ENCODE measurements at regions not wholly inside any gene's neighbourhood (a gene's known extent, or its start where the extent isn't known, plus 50 kb on each side); places are given as distances from the start of the nearest gene placed in this dataset.

GRCh38 chr21:25175938-25176337, 431.3 kb downstream of the MRPL39 start:
- ChIA-PET POLR2A (no interaction called here), CTCF (no interaction called here)
- TF ChIP-seq NR3C1 (IDR thresholded peaks at IDR 0.05) (no peak), TFCP2L1 (CRISPR knock-in tag; IDR thresholded peaks at IDR 0.05) (no peak), EHMT2 (IDR thresholded peaks at IDR 0.05; ENCODE audit: low read depth) (no peak), CBX8 (IDR thresholded peaks at IDR 0.05) (no peak), CBX2 (IDR thresholded peaks at IDR 0.05; ENCODE audit: borderline replicate concordance, low read depth) (no peak), MAFK (IDR thresholded peaks at IDR 0.05; ENCODE audit: partially characterized antibody) (no peak), FOSL2 (IDR thresholded peaks at IDR 0.05) (no peak), FOSL2 (CRISPR knock-in tag; IDR thresholded peaks at IDR 0.05) (no peak), BHLHE40 (IDR thresholded peaks at IDR 0.05; ENCODE audit: low read depth, low read length) (no peak), KDM5A (IDR thresholded peaks at IDR 0.05) (no peak), CTCF (IDR thresholded peaks at IDR 0.05) (no peak), HDAC2 (IDR thresholded peaks at IDR 0.05) (no peak), CEBPB (IDR thresholded peaks at IDR 0.05) (no peak), RAD21 (conservative IDR thresholded peaks at IDR 0.05 in 1 of 2, IDR thresholded peaks at IDR 0.05 in 1 of 2) (no peak)
- H3K9me3 ChIP-seq, result no peaks in the 10 kb centered on the region
- DNase-seq (ENCODE audit: low read depth in 1 of 2, low spot score in 1 of 2) (no peak), FAIRE-seq (no peak), ATAC-seq (no peak)
- no peaks in the 10 kb centered on the region for H3K4me1 ChIP-seq
- no peak overlapping the region for H3K27ac ChIP-seq
- no peak overlapping the region for H3K4me3 ChIP-seq
- 6% methylated on average over 2 of the region's 2 CpGs for WGBS (ENCODE audit: missing lambda C conversion rate)
- no peak overlapping the region for H3K4me2 ChIP-seq

GRCh38 chr21:25171438-25171837, 435.8 kb downstream of the MRPL39 start:
- TF ChIP-seq USF2 (IDR thresholded peaks at IDR 0.05) (no peak), BCL3 (IDR thresholded peaks at IDR 0.05) (no peak), ZFP36 (IDR thresholded peaks at IDR 0.05; ENCODE audit: borderline replicate concordance, partially characterized antibody) (no peak), CEBPB (IDR thresholded peaks at IDR 0.05) (no peak), RAD21 (conservative IDR thresholded peaks at IDR 0.05 in 1 of 2, IDR thresholded peaks at IDR 0.05 in 1 of 2) (no peak), NPAS2 (CRISPR knock-in tag; IDR thresholded peaks at IDR 0.05; ENCODE audit: borderline replicate concordance) (no peak), REST (IDR thresholded peaks at IDR 0.05) (no peak), KDM1A (IDR thresholded peaks at IDR 0.05; ENCODE audit: low read depth) (no peak), POLR2AphosphoS2 (conservative IDR thresholded peaks at IDR 0.05; ENCODE audit: low read length) (no peak), BHLHE40 (IDR thresholded peaks at IDR 0.05; ENCODE audit: low read depth, low read length) (no peak), RFX5 (IDR thresholded peaks at IDR 0.05) (no peak), HES2 (IDR thresholded peaks at IDR 0.05) (no peak), FOSL2 (IDR thresholded peaks at IDR 0.05) (no peak), FOSL2 (CRISPR knock-in tag; IDR thresholded peaks at IDR 0.05) (no peak), FOXS1 (CRISPR knock-in tag; IDR thresholded peaks at IDR 0.05) (no peak), HMGXB4 (CRISPR knock-in tag; IDR thresholded peaks at IDR 0.05; ENCODE audit: borderline replicate concordance) (no peak), JUNB (IDR thresholded peaks at IDR 0.05) (no peak)
- Histone ChIP-seq H3K4me2 (no peak overlapping the region), H3K4me1 (no peaks in the 10 kb centered on the region), H3K27ac (no peak overlapping the region), H3K4me3 (no peak overlapping the region), H3K9me3 (no peaks in the 10 kb centered on the region)
- no peak for DNase-seq (ENCODE audit: low read depth in 1 of 2, low spot score in 1 of 2)
- no peak for FAIRE-seq
- WGBS (ENCODE audit: missing lambda C conversion rate), result 3% methylated on average over 6 of the region's 6 CpGs
- ATAC-seq, result no peak
- ChIA-PET POLR2A (no interaction called here), CTCF (no interaction called here)

Measured in A549 (cell line).